ENCODE measurements at regions not wholly inside any gene's neighbourhood (a gene's known extent, or its start where the extent isn't known, plus 50 kb on each side); places are given as distances from the start of the nearest gene placed in this dataset.

- no peak for DNase-seq
Measured at GRCh38 chr3:13266005-13266404, 154.1 kb downstream of the NUP210 start.

GRCh38 chr3:13265507-13265906 lies 154.6 kb downstream of the NUP210 start:
- DNase-seq: no peak

GRCh38 chr3:13265016-13265415 lies 155.1 kb downstream of the NUP210 start:
- no peak for DNase-seq

GRCh38 chr3:13264468-13264795 lies 155.7 kb downstream of the NUP210 start:
- DNase-seq: no peak

GRCh38 chr3:13263770-13264467 lies 156.2 kb downstream of the NUP210 start:
- DNase-seq: no peak

GRCh38 chr3:13262493-13263211 lies 157.5 kb downstream of the NUP210 start:
- no peak for DNase-seq

GRCh38 chr3:13261892-13262291 lies 158.2 kb downstream of the NUP210 start:
- DNase-seq: no peak

- no peak for DNase-seq
Measured at GRCh38 chr3:13261104-13261830, 158.9 kb downstream of the NUP210 start.

GRCh38 chr3:13260259-13261103 lies 159.6 kb downstream of the NUP210 start:
- DNase-seq: no peak

- no peak for DNase-seq
Measured at GRCh38 chr3:13259831-13260230, 160.3 kb downstream of the NUP210 start.

GRCh38 chr3:13258986-13259514 lies 161.1 kb downstream of the NUP210 start:
- no peak for DNase-seq

- no peak for DNase-seq
Measured at GRCh38 chr3:13258280-13258679, 161.8 kb downstream of the NUP210 start.

GRCh38 chr3:13257666-13258065 lies 162.5 kb downstream of the NUP210 start:
- DNase-seq: no peak

- no peak for DNase-seq
Measured at GRCh38 chr3:13256845-13257244, 163.3 kb downstream of the NUP210 start.

- no peak for DNase-seq
Measured at GRCh38 chr3:13254028-13254951, 165.8 kb downstream of the NUP210 start.

GRCh38 chr3:13253208-13253937 lies 166.7 kb downstream of the NUP210 start:
- DNase-seq: no peak

- DNase-seq: no peak
Measured at GRCh38 chr3:13252207-13252606, 167.9 kb downstream of the NUP210 start.

- no peak for DNase-seq
Measured at GRCh38 chr3:13251166-13251903, 168.8 kb downstream of the NUP210 start.

- no peak for DNase-seq
Measured at GRCh38 chr3:13249664-13250390, 170.3 kb downstream of the NUP210 start.

- DNase-seq: no peak
Measured at GRCh38 chr3:13248640-13249039, 171.5 kb downstream of the NUP210 start.

Data from SW 1271 (cell line).